GM03348 (cell line): ENCODE measurements at regions not wholly inside any gene's neighbourhood (a gene's known extent, or its start where the extent isn't known, plus 50 kb on each side); places are given as distances from the start of the nearest gene placed in this dataset.

Experiments
- DNase-seq: peaks from one replicate; pipeline ENCODE4 v3.0.0; 2012; ENCODE audit warnings: low spot score

DNA sequence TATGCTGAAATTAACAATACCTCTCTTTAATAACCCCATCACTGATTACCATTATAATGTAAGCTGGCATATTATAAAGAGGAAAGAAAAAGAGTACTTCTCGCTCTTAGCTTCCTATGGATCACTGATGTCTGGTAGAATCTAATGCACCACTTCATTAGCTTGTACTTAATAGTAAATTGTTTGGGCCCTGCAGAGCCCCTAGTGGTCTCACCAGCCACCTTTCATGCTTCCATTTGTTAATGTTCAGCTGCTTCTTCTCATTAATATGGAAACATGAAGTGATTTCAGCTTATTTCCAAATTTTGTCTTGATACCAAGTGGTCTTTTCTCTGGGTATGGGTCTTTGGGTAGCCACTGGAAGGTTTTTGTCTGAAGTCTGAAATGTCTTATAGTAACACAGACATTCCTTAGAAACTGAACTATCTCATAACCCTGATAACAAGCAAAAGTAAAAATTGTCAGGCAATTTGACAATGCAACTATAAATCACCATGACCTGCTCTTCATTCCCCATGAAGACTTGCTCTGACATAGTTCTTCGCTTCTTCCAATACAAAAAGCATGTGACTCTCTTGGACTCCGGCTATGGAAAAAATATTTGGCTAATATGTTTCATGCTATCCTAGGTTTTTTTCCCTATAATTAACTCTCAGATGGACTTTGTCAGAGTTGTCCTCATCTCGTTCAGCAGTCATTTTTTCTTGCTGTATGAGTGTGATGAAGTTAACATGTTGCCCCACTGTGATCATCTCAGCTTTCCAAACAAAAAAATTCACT lies 395.8 kb upstream of the MARCKS start:
- no peak for DNase-seq

DNA sequence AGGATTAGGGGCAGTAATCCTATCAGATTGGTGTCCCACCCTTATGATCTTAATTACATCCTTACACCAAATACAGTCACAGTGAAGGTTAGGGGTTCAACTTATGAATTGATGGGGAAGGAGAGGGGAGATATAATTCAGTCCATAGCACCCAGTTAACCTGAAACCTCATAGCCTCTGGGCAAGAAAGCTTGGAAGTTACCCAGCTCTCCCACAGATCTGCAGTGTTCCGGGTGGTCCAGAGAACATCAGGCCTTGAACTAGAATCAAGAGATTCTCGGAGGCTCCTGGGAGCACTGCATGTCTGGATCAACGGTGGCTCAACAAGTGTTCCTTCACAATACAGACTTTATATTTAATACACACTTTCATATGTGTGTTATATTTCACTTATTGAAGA lies 392.6 kb upstream of the MARCKS start:
- no peak for DNase-seq

DNA sequence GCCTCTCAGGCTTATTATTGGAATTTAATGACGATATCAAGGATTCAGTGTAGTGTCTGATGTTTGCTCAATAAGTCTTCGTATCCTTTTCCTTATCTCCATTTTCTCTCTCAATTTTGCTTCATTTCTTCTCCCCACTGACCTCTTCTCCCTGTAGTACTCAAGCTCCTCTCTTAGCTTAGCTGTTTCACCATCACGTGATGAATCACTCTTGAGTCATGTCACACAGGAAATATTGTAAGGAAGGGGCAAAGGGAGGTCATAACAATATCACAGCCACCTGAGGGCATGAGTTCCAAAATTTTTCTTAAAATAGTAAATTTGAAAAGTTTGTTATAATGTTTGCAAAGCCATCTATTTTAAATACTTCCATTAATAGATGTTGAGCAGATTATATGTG lies 392.2 kb upstream of the MARCKS start:
- DNase-seq: peak; percentile 57

DNA sequence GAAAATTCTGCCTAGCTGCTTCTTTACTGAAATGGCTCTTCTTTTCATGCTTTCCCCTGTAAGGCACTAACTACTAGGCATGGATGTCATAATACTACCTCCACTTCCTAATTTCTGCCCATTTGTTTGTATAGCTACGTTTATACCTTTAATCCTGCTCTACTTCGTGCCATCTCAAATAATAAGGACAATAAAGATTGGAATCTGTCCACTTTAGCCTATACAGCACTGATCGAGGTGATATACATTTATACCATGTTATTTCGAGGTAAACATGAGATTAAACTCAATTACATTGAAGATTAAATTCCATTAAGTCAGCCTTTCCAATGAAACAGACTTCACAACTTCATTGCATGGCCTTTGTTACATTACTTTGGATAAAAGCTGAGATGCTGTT lies 390.6 kb upstream of the MARCKS start:
- DNase-seq: no peak

DNA sequence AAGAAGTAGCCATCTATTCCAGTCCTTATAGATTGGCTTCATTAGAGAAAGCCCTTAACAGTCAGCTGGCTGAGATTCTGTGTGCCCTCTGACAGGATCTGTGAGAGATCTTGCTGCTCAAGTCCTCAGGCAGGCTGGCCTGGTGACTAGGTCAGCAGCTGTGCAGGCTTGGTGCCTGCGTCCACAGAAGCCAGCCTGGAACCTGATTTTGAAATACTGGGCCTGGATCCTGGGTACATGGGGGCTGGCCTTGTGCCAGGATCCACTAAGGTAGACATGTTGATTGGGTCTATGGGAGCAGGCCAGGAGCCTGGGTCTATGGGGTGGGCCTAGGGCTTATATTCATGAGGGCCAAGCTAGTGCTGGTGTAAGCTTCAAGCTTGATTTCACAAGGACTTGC lies 381.8 kb upstream of the MARCKS start:
- DNase-seq: no peak

DNA sequence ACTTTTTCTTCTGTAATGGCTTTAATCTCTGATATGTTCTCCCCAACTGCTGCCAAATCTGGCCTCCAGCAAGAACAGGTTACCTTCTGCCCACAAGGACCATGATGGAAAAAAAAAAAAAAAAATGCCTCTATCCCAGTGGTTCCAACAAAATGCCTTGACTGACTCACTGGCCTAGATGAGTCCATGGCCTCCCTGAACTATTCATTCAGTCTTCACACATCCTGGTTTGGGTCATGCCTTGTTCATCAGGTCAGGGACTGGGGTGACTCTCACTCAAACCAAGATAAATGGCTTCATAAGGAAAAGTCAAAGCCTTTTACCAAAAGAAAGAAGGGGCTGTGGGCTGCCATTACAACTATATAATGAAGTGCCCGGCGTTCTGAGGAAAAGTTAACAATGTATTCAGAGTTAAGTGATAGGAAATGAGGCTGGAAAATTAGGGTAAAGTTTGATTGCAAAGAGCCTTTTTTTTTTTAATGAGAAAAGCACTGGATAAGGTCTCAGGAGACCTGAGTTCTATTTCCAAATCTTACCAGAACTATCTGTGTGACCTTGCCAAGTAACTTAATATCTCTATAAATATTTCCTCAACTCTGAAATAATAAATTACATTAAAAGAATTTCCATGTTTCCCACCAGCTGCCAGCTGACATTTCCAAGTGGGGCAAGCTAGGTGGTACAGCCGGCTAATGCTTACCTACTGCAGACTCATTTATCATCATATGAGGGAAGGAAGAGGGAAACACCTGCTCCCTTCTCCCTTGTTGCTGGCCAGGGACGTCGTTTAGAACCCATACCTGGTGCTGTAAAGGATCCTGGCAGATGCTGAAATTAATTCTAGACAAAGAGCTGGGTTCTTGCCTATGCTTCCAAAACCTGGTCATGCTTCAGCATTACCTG lies 380.0 kb upstream of the MARCKS start:
- DNase-seq: peak; percentile 31

DNA sequence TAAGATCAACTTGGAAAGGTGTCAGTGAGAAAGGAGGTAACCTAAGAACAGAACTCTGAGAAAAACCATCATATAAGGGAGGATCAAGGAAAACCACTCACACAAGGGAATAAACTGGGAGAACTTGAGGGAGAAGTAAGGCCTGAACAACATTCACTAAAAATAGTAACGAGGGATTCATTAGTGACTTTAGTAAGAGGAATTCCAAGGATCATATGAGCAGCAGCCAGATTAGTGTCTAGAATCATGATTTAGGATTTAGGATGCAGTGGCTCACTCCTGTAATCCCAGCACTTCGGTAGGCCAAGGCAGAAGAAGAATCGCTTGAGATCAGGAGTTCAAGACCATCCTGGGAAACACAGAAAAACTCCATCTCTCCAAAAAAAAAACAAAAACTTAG lies 376.5 kb upstream of the MARCKS start:
- DNase-seq: no peak

DNA sequence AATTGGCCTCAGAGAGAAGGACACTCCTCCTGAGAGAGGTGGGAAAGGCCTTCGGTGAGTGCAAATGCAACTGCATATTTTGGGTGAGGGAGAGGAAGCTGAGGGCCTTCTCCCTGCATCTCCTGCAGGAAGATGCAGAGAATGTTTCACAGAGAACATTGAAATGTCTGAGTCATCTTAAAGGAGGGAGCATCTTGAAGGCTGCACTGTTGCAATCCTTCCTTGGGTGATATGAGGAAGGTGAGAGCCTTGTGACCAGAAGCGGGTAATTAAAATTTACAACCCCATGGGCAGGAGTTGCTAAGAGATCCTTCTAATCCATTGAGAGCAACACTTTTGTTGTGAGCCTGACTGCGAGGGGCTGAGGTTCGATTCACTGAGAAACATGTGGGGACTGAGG lies 375.7 kb upstream of the MARCKS start:
- peak; percentile 39 for DNase-seq

DNA sequence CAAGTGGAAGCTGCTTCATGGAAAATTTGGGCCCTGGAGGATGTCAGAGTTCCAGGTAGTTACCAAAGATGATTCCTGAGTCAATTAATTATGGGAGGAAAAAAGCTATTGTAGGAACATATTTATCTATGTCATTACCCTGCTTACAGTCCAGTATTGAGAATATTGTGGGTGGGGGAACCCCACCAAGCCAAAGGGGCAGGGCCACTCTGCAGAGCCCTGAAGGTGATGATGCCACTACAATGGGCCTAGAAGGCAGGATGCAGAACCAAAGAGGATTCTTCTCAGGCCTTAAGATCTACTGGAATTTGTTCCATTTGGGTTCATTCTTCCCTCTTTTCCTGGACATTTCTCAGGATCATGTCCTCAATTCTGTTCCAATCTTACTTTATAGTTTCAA lies 375.2 kb upstream of the MARCKS start:
- no peak for DNase-seq

DNA sequence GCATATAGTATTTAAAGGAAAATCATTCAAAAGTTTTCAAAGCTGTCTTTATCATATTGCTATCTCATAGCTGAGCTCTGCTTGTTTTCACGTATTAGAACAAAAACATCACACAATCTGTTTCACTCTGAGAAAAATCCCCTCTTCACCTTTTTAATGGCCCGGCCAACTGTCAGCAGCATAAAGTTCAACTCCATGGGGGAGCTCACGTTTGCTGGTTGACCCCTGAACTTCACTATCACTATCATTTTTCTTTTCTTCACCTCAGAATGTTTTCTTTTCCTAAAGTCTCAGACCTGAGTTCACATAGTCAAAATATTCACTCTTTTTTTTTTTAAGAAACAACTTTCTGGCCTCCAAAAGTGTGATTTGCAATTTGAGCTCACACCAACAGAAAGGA lies 374.4 kb upstream of the MARCKS start:
- DNase-seq: no peak

DNA sequence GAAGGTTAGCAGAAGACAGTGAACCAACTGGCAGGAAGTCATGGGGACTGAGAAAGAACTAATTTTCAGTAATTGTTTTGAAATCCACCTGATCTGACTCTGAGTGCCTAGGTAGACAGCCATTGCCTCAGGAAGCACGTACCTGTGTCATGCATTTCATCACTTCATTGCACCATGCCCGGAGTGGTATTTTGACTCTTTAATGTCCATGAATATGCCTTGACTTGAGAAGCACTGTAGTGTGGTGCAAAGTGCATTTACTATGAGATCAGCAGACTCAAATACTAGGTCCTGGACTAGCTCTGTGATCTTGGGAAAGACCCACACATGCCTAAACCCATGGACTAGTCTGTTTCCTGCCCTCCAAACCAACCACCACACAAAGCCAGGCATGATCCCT lies 370.9 kb upstream of the MARCKS start:
- DNase-seq: no peak

DNA sequence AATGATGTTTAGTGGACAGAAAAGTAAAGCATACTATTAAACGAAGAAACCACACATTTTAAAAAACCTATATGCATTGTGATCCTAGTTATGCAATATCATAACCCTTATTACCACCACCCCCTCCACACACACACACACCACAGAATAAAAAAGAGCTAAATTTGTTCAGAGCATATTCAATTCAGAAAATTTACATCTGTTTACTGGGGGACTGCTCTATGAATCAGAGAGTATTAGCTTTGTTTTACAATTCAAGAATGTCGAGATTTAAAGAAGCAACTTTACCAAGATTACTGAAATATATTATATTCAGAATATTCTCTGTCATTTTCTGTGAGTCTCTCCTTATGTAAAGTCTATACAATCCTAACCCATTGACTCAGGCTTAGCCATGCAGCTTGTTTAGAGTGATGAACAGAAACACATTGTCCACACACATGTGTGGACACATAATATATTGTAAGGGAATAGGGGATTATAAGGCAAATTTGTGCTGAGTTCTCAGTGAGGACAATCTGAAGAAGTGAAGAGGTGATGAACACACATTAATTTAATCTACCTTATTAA lies 369.6 kb upstream of the MARCKS start:
- DNase-seq: no peak

DNA sequence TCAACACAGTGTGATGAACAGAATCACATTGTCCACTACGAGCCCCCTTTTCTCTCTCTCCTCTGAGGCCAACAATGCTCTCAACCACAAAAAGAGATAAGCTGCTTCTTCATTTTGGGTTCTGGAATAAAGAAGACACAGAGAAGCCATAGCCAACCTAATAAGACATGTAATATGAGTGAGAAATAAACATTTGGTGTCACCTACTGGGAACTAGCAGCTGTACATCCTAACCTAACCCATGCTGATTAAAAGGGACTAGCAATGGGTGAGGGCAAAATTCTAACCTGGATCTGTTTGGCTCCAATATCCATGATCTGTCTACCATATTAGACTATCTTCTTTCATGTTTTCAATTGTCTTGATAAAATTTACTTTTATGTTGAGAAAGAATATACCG lies 369.1 kb upstream of the MARCKS start:
- no peak for DNase-seq

DNA sequence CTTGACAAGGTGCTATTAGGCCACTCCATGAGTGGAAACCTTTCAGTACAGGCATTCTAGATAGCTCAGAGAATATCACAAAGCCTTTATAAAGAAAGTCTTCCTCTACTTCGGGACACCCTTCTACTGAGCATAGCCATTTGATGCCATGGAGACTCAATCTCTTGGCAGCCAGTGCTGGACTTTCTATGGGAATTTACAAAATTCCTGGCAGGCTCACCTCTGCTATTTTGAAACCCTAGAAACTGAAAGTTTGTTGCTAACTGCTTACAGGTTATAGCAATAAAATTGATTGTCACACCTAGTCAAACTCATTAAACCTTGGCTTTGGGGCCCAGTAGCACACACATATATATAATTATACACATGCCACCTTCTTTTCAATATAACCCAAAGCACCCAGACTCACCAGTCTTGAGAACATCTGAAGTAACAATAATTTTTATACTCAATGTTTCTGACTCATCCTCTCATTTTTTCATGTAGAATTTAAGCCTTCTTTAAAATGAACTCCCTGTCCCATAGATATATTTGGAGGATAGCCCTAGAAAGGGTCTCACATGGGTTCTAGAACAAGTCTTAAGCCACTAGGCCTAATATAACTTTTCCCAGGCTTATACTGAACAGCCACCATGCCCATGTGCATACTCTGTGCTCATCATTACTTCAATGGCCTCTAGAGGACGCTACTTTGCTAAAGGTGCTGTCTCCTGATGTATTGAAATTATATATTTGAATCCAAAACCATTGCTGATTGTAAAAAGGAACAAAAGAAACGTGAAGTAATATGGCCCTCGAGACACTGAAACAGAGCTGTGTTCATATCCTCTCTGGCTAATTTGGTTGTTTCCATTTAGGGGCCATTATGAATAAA lies 368.1 kb upstream of the MARCKS start:
- no peak for DNase-seq

DNA sequence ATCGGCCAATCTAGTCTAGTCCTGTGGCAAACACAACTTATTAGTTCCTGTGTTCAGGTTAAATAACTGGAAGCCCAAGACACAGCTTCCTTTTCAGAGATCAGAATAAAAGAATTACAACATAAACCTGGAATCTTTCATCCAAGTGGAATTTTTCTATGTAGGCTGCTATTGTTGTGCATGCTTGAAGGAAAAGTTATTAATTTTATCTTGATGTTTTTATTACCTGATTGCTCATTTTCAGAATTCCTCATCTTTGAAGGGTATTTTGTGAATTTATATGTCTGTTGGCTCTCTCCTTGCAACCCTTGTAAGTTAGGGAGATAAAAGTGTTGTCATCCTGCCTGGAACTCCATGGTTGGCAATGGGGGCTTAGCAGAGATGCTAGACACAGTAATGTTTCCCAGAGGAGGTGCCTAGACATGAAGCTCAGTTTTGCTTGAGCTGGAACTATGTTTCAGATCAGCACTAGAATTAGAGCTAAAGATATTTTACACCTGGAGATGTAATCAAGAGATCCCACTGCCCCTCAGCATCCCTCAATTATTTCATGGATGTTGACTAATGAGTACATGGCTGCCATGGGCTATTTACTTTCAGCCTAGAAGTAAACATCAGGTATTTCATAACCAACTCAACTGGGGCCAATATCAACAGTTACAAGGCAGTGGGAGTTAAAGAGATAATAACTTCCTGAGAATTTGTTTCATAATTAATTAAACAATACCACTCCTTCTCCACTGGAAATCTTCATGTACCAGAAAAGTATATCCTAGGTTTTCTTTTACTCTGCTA lies 367.0 kb upstream of the MARCKS start:
- peak; percentile 53 for DNase-seq

DNA sequence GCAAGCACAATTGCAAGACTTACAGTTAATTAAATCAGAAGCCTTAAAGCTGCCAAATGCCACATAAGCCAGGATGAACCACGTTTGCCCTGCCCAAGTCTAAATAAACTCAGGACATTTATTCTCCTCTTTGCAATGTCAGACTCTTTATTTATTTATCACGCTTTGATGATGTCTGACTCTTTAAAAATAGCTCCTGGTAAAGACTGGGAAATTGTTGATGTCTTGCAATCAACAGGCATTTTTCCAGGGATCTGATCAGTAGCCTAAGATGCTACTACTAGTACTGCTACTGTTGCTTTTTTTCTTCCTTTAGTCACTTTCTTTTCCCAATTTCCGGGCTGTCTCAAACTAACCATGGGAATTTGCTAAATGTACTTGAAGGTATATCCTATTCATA lies 365.8 kb upstream of the MARCKS start:
- no peak for DNase-seq

DNA sequence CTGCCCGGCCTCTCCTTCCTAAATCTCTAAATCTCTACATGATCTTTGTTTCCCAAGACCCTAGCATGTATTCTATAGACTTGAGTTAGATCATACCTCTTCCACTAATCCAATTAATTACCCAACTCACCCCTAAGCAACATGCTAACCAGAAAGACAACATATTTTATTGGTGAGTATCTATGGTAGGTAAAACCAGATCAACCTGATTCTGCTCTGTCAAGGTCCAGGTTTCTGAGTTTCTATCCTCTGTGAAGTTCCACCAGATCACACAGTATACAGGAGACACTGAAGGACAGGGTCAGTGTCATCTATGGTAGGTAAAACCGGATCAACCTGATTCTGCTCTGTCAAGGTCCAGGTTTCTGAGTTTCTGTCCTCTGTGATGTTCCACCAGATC lies 363.2 kb upstream of the MARCKS start:
- no peak for DNase-seq

DNA sequence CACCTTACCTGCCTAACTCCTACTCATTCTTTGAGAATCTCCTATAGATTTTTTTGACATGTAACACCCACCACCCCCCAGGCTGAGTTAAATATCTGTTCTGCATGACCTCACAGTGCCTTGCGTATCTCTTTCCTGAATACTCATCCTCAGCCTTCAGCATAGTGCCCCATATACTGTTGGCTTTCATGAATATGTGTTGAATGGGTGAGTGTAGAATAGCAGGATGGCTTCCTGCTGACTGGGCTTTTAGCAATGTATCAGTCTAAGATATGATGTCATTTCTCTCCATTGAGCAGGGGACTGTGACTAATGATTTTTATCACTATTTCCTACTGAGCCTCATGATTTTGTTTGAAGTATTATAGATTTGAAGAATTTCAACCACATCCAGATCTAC lies 361.6 kb upstream of the MARCKS start:
- DNase-seq: peak; percentile 46

DNA sequence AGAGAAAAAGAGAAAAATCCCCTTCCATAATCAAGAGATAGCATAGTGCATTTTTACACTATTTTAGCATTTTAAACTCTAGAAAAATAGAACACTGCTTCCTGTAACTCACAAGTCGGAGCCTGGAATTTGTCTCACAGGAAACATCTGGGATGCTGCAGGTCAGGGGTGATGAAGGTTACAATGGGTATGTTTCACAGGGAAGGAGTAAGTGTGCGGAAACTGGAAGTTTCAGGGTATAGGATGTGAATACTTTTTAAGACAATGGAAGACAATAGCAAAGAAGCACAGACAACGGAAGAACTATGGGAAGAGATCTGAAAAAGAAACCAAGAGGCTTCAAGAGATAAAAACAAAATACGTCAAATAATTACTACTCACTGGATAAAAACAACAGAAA lies 361.0 kb upstream of the MARCKS start:
- no peak for DNase-seq

DNA sequence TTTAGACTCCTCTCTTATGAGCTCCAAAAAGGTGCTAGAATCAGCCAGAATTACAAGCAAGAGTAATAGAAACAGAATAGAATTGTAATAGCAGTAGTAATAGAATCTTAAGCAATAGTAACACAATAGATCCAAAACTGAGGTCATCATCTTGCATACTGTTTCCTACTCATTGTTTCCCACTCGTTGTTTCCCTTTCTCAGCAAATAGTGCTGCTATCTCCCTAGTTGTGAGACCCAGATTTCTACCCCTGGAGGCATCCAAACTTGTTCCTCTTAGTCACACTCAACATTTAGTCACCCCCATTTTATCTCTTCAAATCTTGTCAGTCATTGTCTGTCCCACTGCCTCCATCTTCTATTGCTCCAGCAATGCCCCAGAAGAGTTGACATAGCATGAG lies 356.9 kb upstream of the MARCKS start:
- DNase-seq: no peak

DNA sequence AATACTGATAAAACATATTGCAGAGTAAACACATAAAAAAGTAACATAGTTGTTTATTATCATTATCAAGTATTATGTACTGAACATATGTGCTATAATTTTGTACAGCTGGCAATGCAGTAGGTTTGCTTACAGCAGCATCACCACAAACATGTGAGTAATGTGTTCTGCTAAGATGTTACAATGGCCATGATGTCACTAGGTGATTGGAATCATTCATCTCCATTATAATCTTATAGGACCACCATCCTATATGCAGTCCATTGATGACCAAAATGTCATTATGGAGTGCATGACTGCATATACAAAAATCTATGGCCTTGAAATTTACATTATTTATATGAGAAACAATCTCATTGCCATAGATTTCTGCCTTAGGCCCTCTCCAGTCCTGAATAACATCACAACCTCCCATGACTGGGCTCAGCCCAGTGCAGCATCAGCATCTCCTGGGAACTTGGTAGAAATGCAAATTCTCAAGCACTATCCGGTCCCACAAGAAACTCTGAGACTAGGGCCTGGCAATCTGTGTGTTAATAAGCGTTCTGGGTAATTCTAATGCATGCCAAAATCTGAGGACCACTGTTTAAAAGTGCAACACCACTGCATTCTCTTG lies 352.0 kb upstream of the MARCKS start:
- no peak for DNase-seq
